PFSK-1 (cell line): ENCODE measurements at regions not wholly inside any gene's neighbourhood (a gene's known extent, or its start where the extent isn't known, plus 50 kb on each side); places are given as distances from the start of the nearest gene placed in this dataset.

ENCODE experiments used
- FOXP2 ChIP-seq: optimal IDR thresholded peaks from 2 replicates; pipeline ENCODE3; 2011; ENCODE audit warnings: borderline replicate concordance, control low read depth, inconsistent platforms; ENCODE audit not compliant: insufficient read depth; ENCODE audit errors: extremely low read length, extremely low read depth
- POLR2AphosphoS5 ChIP-seq: IDR thresholded peaks from 2 replicates; pipeline ENCODE4 v1.6.1; 2012; ENCODE audit warnings: low read depth, mild to moderate bottlenecking, control low read depth, low read length, moderate library complexity
- SIN3A ChIP-seq: IDR thresholded peaks from 2 replicates; pipeline ENCODE4 v1.6.1; 2012; ENCODE audit warnings: mild to moderate bottlenecking, low read length, moderate library complexity, borderline replicate concordance; ENCODE audit not compliant: insufficient read depth
- TAF1 ChIP-seq: IDR thresholded peaks from 2 replicates; pipeline ENCODE4 v1.6.1; 2012; ENCODE audit warnings: low read length, control low read depth, borderline replicate concordance; ENCODE audit not compliant: insufficient read depth
- TF ChIP-seq, protein P1 (sequence below), 2 experiments: IDR thresholded peaks; 2 replicates each; pipeline versions ENCODE4 v1.6.1 to v1.8.0; 2011 to 2012; ENCODE audit warnings: low read depth in 2 of 2, low read length in 2 of 2, control low read depth in 1 of 2, inconsistent platforms in 1 of 2, mild to moderate bottlenecking in 1 of 2, moderate library complexity in 1 of 2; ENCODE audit not compliant: insufficient read depth in 1 of 2

GRCh38 chr6:22738194-22738593, 168.8 kb downstream of the HDGFL1 start:
- TF ChIP-seq, protein P1, sequence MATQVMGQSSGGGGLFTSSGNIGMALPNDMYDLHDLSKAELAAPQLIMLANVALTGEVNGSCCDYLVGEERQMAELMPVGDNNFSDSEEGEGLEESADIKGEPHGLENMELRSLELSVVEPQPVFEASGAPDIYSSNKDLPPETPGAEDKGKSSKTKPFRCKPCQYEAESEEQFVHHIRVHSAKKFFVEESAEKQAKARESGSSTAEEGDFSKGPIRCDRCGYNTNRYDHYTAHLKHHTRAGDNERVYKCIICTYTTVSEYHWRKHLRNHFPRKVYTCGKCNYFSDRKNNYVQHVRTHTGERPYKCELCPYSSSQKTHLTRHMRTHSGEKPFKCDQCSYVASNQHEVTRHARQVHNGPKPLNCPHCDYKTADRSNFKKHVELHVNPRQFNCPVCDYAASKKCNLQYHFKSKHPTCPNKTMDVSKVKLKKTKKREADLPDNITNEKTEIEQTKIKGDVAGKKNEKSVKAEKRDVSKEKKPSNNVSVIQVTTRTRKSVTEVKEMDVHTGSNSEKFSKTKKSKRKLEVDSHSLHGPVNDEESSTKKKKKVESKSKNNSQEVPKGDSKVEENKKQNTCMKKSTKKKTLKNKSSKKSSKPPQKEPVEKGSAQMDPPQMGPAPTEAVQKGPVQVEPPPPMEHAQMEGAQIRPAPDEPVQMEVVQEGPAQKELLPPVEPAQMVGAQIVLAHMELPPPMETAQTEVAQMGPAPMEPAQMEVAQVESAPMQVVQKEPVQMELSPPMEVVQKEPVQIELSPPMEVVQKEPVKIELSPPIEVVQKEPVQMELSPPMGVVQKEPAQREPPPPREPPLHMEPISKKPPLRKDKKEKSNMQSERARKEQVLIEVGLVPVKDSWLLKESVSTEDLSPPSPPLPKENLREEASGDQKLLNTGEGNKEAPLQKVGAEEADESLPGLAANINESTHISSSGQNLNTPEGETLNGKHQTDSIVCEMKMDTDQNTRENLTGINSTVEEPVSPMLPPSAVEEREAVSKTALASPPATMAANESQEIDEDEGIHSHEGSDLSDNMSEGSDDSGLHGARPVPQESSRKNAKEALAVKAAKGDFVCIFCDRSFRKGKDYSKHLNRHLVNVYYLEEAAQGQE (IDR thresholded peaks at IDR 0.05; ENCODE audit: insufficient read depth in 1 of 2, low read depth in 2 of 2, low read length in 2 of 2): no peak
- TF ChIP-seq FOXP2: no peak
- no peak for TF ChIP-seq POLR2AphosphoS5
- no peak for TF ChIP-seq SIN3A
- no peak for TF ChIP-seq TAF1

DNA sequence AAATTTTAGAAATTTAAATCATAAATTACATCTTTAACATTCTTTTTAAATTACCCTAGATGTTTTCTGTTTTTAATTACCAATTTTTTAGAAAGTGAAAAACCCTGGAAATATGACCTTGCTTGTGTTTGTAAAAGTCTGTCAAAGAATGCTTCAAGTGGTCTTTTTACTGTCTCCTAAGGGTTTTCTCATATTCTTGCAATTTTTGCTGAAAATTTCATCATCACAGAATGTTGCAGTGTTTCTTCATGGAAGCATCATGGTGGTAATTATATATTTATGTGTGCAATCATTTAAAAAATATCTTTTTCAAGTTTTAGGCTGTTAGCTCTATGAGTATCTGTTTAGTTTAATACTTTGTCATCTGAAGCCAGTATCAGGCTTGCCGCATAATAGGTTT, 178.2 kb downstream of the HDGFL1 start:
- TF ChIP-seq SIN3A (no peak), TAF1 (no peak), FOXP2 (no peak), POLR2AphosphoS5 (no peak)
- TF ChIP-seq, protein P1 (IDR thresholded peaks at IDR 0.05; ENCODE audit: insufficient read depth in 1 of 2, low read depth in 2 of 2, low read length in 2 of 2): no peak

DNA sequence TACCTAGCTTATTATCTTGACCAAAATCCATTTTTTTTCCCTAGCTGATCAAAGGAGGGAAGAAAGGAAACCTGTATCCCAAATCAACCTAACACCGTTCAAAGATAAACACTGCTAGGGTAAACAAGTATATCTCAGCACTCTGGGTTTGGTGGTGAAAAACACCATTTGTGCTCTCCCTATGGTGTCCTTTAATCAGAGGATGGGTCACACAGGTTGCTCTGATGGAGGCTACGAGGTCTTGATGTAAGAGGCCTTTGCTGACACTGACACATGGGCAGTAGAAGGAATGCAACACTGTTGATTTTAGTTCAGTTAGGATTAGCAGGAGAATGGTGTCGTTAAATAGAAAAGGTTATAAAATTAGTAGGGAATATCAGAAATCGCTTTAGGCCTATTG, 179.3 kb downstream of the HDGFL1 start:
- TF ChIP-seq FOXP2 (no peak), SIN3A (no peak), TAF1 (no peak), POLR2AphosphoS5 (no peak)
- TF ChIP-seq, protein P1 (IDR thresholded peaks at IDR 0.05; ENCODE audit: insufficient read depth in 1 of 2, low read depth in 2 of 2, low read length in 2 of 2): no peak

GRCh38 chr6:22749696-22750095, 180.3 kb downstream of the HDGFL1 start:
- TF ChIP-seq TAF1: no peak
- no peak for TF ChIP-seq SIN3A

GRCh38 chr6:22751223-22751622, 181.9 kb downstream of the HDGFL1 start:
- TF ChIP-seq, protein P1 (IDR thresholded peaks at IDR 0.05; ENCODE audit: insufficient read depth in 1 of 2, low read depth in 2 of 2, low read length in 2 of 2): no peak
- no peak for TF ChIP-seq POLR2AphosphoS5
- TF ChIP-seq SIN3A: no peak
- no peak for TF ChIP-seq FOXP2
- TF ChIP-seq TAF1: no peak

DNA sequence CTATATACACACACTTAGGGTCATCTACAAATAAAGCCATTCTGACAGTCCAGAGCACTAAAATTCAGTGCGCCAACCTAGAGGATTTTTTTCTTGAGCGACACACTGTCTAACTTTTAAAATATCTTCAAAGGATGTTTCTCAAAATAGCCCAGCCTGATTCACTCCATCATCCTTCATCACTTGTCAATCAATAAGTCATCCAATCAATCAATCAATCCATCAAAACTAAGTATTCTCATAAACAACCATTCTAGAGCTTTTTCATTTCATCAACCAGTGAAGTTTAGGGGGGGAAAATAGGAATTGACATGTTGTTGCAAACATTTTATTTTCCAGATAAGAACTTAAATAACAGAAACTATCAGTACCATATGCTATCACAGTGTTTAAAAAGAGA, 183.2 kb downstream of the HDGFL1 start:
- TF ChIP-seq, protein P1 (IDR thresholded peaks at IDR 0.05; ENCODE audit: insufficient read depth in 1 of 2, low read depth in 2 of 2, low read length in 2 of 2): no peak
- TF ChIP-seq TAF1: no peak
- TF ChIP-seq SIN3A: no peak
- TF ChIP-seq FOXP2: no peak
- TF ChIP-seq POLR2AphosphoS5: no peak
